ENCODE measurements at regions not wholly inside any gene's neighbourhood (a gene's known extent, or its start where the extent isn't known, plus 50 kb on each side); places are given as distances from the start of the nearest gene placed in this dataset.

- TF ChIP-seq CTCF (IDR thresholded peaks at IDR 0.05) (no peak), POLR2A (IDR thresholded peaks at IDR 0.05) (no peak)
These were observed 78.6 kb downstream of the TPBG start for GRCh38 chr6:82442061-82442719.
